ENCODE measurements at regions not wholly inside any gene's neighbourhood (a gene's known extent, or its start where the extent isn't known, plus 50 kb on each side); places are given as distances from the start of the nearest gene placed in this dataset.
A peak's percentile ranks its signal among the peaks of the same experiment; 100 is the strongest.

GRCh38 chr12:71011261-71011660 is 90.7 kb upstream of the PTPRR start:
- no peak for DNase-seq
- Histone ChIP-seq H3K4me3 (no peak overlapping the region), H3K27ac (replicated peaks) (no peak overlapping the region), H3K36me3 (no peaks in the 10 kb centered on the region), H3K4me1 (no peaks in the 10 kb centered on the region), H3K27me3 (ENCODE audit: low read depth) (no peaks in the 10 kb centered on the region), H3K9me3 (replicated peaks) (no peaks in the 10 kb centered on the region)
- TF ChIP-seq, protein P1, sequence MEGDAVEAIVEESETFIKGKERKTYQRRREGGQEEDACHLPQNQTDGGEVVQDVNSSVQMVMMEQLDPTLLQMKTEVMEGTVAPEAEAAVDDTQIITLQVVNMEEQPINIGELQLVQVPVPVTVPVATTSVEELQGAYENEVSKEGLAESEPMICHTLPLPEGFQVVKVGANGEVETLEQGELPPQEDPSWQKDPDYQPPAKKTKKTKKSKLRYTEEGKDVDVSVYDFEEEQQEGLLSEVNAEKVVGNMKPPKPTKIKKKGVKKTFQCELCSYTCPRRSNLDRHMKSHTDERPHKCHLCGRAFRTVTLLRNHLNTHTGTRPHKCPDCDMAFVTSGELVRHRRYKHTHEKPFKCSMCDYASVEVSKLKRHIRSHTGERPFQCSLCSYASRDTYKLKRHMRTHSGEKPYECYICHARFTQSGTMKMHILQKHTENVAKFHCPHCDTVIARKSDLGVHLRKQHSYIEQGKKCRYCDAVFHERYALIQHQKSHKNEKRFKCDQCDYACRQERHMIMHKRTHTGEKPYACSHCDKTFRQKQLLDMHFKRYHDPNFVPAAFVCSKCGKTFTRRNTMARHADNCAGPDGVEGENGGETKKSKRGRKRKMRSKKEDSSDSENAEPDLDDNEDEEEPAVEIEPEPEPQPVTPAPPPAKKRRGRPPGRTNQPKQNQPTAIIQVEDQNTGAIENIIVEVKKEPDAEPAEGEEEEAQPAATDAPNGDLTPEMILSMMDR (IDR thresholded peaks at IDR 0.05; ENCODE audit: borderline replicate concordance), result no peak
- intact Hi-C loops (cut with micrococcal nuclease), result no loop called here

- H3K27me3 ChIP-seq (ENCODE audit: low read depth), result no peaks in the 10 kb centered on the region
- intact Hi-C loops (cut with micrococcal nuclease), result no loop called here
- TF ChIP-seq, protein P1 (IDR thresholded peaks at IDR 0.05; ENCODE audit: borderline replicate concordance), result no peak
Measured at GRCh38 chr12:71010143-71010479, 89.6 kb upstream of the PTPRR start.

GRCh38 chr12:71009430-71010142 is 89.0 kb upstream of the PTPRR start:
- intact Hi-C loops (cut with micrococcal nuclease), result no loop called here
- no peak overlapping the region for H3K4me3 ChIP-seq
- TF ChIP-seq, protein P1 (IDR thresholded peaks at IDR 0.05; ENCODE audit: borderline replicate concordance), result no peak
- H3K36me3 ChIP-seq, result no peaks in the 10 kb centered on the region
- no peak overlapping the region for H3K27ac ChIP-seq (replicated peaks)
- no peak for DNase-seq
- H3K9me3 ChIP-seq (replicated peaks), result no peaks in the 10 kb centered on the region
- H3K4me1 ChIP-seq, result no peaks in the 10 kb centered on the region
- H3K27me3 ChIP-seq (ENCODE audit: low read depth), result no peaks in the 10 kb centered on the region

More at GRCh38 chr12:71010143-71010479, 89.6 kb upstream of the PTPRR start:
- no peaks in the 10 kb centered on the region for H3K36me3 ChIP-seq
- DNase-seq, result no peak
- no peak overlapping the region for H3K27ac ChIP-seq (replicated peaks)
- no peak overlapping the region for H3K4me3 ChIP-seq
- no peaks in the 10 kb centered on the region for H3K4me1 ChIP-seq
- H3K9me3 ChIP-seq (replicated peaks), result no peaks in the 10 kb centered on the region

DNA sequence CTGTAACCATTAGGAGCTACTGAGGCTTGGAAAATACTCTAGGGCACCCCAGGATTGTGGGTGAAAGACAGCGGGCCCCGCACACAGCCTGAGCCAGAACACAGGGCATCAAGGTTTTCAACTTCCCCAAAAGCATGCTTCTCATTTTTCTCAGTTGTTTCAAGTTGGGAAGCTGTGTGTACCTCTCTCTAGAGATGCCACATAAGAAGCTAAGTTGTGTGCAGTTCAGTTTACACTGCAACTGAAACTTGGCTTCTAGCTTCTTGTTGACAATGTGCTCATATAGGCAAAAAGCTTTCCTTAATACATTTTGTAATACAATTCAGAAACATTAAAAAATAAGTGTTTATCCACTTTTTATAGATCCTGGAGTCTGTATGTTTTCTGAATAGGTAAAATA is 88.1 kb upstream of the PTPRR start:
- TF ChIP-seq, protein P1 (IDR thresholded peaks at IDR 0.05; ENCODE audit: borderline replicate concordance), result no peak

DNA sequence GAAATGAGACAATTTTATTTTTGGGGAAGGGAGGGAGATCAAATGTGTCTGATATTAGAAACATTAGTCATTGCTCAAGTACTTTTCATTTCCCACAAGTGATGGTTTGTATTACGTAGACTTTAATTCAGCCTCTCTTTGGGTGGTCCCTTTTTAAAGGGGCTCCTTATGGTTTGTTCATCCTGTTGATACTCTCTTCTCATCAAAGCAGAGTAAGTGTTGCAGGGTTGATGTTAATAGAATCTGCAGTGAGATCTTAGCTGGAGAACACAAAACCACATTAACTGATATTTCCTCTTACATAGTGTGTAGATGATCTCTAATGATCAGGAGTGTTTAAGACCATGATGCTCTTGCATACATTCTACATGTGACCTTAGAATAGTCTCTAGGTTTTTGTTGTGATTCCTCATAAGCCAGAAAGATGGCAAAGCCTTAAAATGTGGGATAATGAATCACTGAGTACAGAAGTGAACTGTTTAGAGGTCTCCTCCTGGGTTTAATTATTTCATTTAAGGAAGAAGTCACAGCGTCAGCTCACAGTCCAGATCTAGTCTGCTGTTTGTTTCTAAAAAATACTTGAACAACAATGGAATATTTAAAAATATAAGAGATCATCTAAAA is 87.4 kb upstream of the PTPRR start:
- Histone ChIP-seq H3K4me3 (no peak overlapping the region), H3K36me3 (no peaks in the 10 kb centered on the region), H3K27ac (replicated peaks) (peak overlapping the region; percentile 18), H3K9me3 (replicated peaks) (no peaks in the 10 kb centered on the region), H3K4me1 (no peaks in the 10 kb centered on the region), H3K27me3 (ENCODE audit: low read depth) (no peaks in the 10 kb centered on the region)
- intact Hi-C loops (cut with micrococcal nuclease), result no loop called here
- no peak for DNase-seq
- TF ChIP-seq, protein P1 (IDR thresholded peaks at IDR 0.05; ENCODE audit: borderline replicate concordance), result no peak

More for the DNA sequence above, 88.1 kb upstream of the PTPRR start:
- Histone ChIP-seq H3K36me3 (no peaks in the 10 kb centered on the region), H3K4me1 (no peaks in the 10 kb centered on the region), H3K9me3 (replicated peaks) (no peaks in the 10 kb centered on the region), H3K27me3 (ENCODE audit: low read depth) (no peaks in the 10 kb centered on the region), H3K4me3 (no peak overlapping the region), H3K27ac (replicated peaks) (no peak overlapping the region)
- DNase-seq, result no peak
- intact Hi-C loops (cut with micrococcal nuclease), result no loop called here

Measured in left ventricle myocardium inferior (tissue), 1 donor.